HCT116 (cell line): ENCODE measurements at regions not wholly inside any gene's neighbourhood (a gene's known extent, or its start where the extent isn't known, plus 50 kb on each side); places are given as distances from the start of the nearest gene placed in this dataset.

Experiments
- CTCF ChIP-seq, 3 experiments: fragments of 200-600 bp in 1 of 3; sonication (generic) in 1 of 3; IDR thresholded peaks in 2 of 3; conservative IDR thresholded peaks in 1 of 3; 2 replicates each; pipeline ENCODE4 v1.5.1; 2012 to 2017; ENCODE audit warnings: low read depth in 2 of 3, low read length in 2 of 3, antibody characterized with exemption in 1 of 3, borderline replicate concordance in 1 of 3, control low read depth in 1 of 3, mild to moderate bottlenecking in 1 of 3, mixed read lengths in 1 of 3, mixed run types in 1 of 3, moderate library complexity in 1 of 3; ENCODE audit not compliant: insufficient read depth in 1 of 3
- EZH2 ChIP-seq: fragments of 200-600 bp; sonication (generic); IDR thresholded peaks from 2 replicates; pipeline ENCODE4 v1.6.1; 2017; ENCODE audit warnings: antibody characterized with exemption, mixed run types

GRCh38 chr2:81647715-81648230 lies 1343.2 kb upstream of the LRRTM1 start:
- TF ChIP-seq CTCF (IDR thresholded peaks at IDR 0.05 in 2 of 3, conservative IDR thresholded peaks at IDR 0.05 in 1 of 3; ENCODE audit: borderline replicate concordance in 1 of 3, insufficient read depth in 1 of 3, low read depth in 2 of 3, low read length in 2 of 3) (no peak), EZH2 (no peak)
